ENCODE measurements at regions not wholly inside any gene's neighbourhood (a gene's known extent, or its start where the extent isn't known, plus 50 kb on each side); places are given as distances from the start of the nearest gene placed in this dataset.

GRCh38 chrX:93985344-93986307 is 311.6 kb downstream of the FAM133A start:
- in situ Hi-C loops (cut with MboI; ENCODE audit: low sequenced_read_pairs, unreplicated experiment) = no loop called here
- no peak for TF ChIP-seq CTCF (IDR thresholded peaks at IDR 0.05; ENCODE audit: borderline replicate concordance, control extremely low read depth, extremely low read depth, insufficient read depth, missing control alignments)
- DNase-seq (ENCODE audit: low spot score) = no peak
